Liver (tissue), 8 donors: ENCODE measurements at regions not wholly inside any gene's neighbourhood (a gene's known extent, or its start where the extent isn't known, plus 50 kb on each side); places are given as distances from the start of the nearest gene placed in this dataset.

Experiments used
- DNase-seq: peaks from one replicate; pipeline ENCODE4 v3.0.0-alpha.2; 2017; ENCODE audit warnings: low spot score
- H3K27ac ChIP-seq, 2 donors: one replicate each; pipeline ENCODE4 v1.7.0; 2013; ENCODE audit warnings: inconsistent platforms in 2 of 2, low read length in 2 of 2, control low read depth in 1 of 2, low read depth in 1 of 2, mild to moderate bottlenecking in 1 of 2
- H3K27me3 ChIP-seq, 4 donors: one replicate each; pipeline versions ENCODE4 v1.6.1 to v1.7.0; 2013; ENCODE audit warnings: low read length in 3 of 4, inconsistent platforms in 1 of 4, mild to moderate bottlenecking in 1 of 4, moderate library complexity in 1 of 4; ENCODE audit not compliant: control insufficient read depth in 4 of 4, insufficient read depth in 4 of 4
- H3K36me3 ChIP-seq, 4 donors: one replicate each; pipeline versions ENCODE4 v1.6.1 to v1.7.0; 2013; ENCODE audit warnings: low read length in 3 of 4, mild to moderate bottlenecking in 3 of 4, low read depth in 1 of 4, moderate library complexity in 1 of 4; ENCODE audit not compliant: control insufficient read depth in 4 of 4, insufficient read depth in 3 of 4
- H3K4me1 ChIP-seq, 4 donors: one replicate each; pipeline versions ENCODE4 v1.6.1 to v1.7.0; 2013; ENCODE audit warnings: low read length in 3 of 4, mild to moderate bottlenecking in 3 of 4, moderate library complexity in 1 of 4; ENCODE audit not compliant: control insufficient read depth in 4 of 4, insufficient read depth in 4 of 4
- H3K4me3 ChIP-seq, 3 donors: one replicate each; pipeline versions ENCODE4 v1.6.1 to v1.7.0; 2013; ENCODE audit warnings: low read length in 3 of 3, control low read depth in 1 of 3, low read depth in 1 of 3, mild to moderate bottlenecking in 1 of 3
- H3K9ac ChIP-seq, 2 donors: one replicate each; pipeline ENCODE4 v1.7.0; 2013; ENCODE audit warnings: low read length in 2 of 2, mild to moderate bottlenecking in 2 of 2, moderate library complexity in 2 of 2, control low read depth in 1 of 2, low read depth in 1 of 2
- H3K9me3 ChIP-seq, 4 donors: one replicate each; pipeline versions ENCODE4 v1.6.1 to v1.7.0; 2013; ENCODE audit warnings: low read length in 3 of 4; ENCODE audit not compliant: control insufficient read depth in 4 of 4
- CTCF ChIP-seq: fragments of 150-350 bp; IDR thresholded peaks from 2 replicates; pipeline ENCODE4 v1.5.1; 2017; ENCODE audit warnings: improper control_type of control experiment, low read depth, low read length; ENCODE audit not compliant: missing input control
- EGR1 ChIP-seq, 2 donors: IDR thresholded peaks; 2 replicates each; pipeline ENCODE4 v1.6.1; 2016 to 2018; ENCODE audit warnings: antibody characterized with exemption in 2 of 2, low read depth in 2 of 2
- FOXA1 ChIP-seq: IDR thresholded peaks from 2 replicates; pipeline ENCODE4 v1.6.1; 2016; ENCODE audit warnings: antibody characterized with exemption
- FOXA2 ChIP-seq: IDR thresholded peaks from 2 replicates; pipeline ENCODE4 v1.6.1; 2016; ENCODE audit warnings: antibody characterized with exemption
- GABPA ChIP-seq, 2 donors: IDR thresholded peaks in 1 of 2; conservative IDR thresholded peaks in 1 of 2; 2 replicates each; pipeline ENCODE4 v1.6.1; 2016; ENCODE audit warnings: antibody characterized with exemption in 2 of 2, mild to moderate bottlenecking in 1 of 2, moderate library complexity in 1 of 2
- HNF4A ChIP-seq, 2 donors: conservative IDR thresholded peaks; 2 replicates each; pipeline ENCODE4 v1.6.1; 2016; ENCODE audit warnings: antibody characterized with exemption in 2 of 2, mild to moderate bottlenecking in 2 of 2
- HNF4G ChIP-seq: IDR thresholded peaks from 2 replicates; pipeline ENCODE4 v1.6.1; 2016; ENCODE audit warnings: antibody characterized with exemption
- JUND ChIP-seq, 2 donors: IDR thresholded peaks; 2 replicates each; pipeline ENCODE4 v1.6.1; 2016; ENCODE audit warnings: antibody characterized with exemption in 2 of 2
- MAX ChIP-seq: IDR thresholded peaks from 2 replicates; pipeline ENCODE4 v1.6.1; 2016; ENCODE audit warnings: antibody characterized with exemption
- NR2F2 ChIP-seq: IDR thresholded peaks from 2 replicates; pipeline ENCODE4 v1.6.1; 2016; ENCODE audit warnings: antibody characterized with exemption
- RAD21 ChIP-seq, 2 donors: IDR thresholded peaks; 2 replicates each; pipeline ENCODE4 v1.6.1; 2016; ENCODE audit warnings: antibody characterized with exemption in 2 of 2, mild to moderate bottlenecking in 2 of 2
- RXRA ChIP-seq, 2 donors: IDR thresholded peaks; 2 replicates each; pipeline ENCODE4 v1.6.1; 2017 to 2018; ENCODE audit warnings: antibody characterized with exemption in 2 of 2, mild to moderate bottlenecking in 1 of 2
- SP1 ChIP-seq: IDR thresholded peaks from 2 replicates; pipeline ENCODE4 v1.6.1; 2018; ENCODE audit warnings: antibody characterized with exemption, mild to moderate bottlenecking
- TAF1 ChIP-seq: conservative IDR thresholded peaks from 2 replicates; pipeline ENCODE4 v1.6.1; 2016; ENCODE audit warnings: antibody characterized with exemption, mild to moderate bottlenecking
- YY1 ChIP-seq: IDR thresholded peaks from 2 replicates; pipeline ENCODE4 v1.6.1; 2016; ENCODE audit warnings: antibody characterized with exemption, mild to moderate bottlenecking
- ZBTB33 ChIP-seq: IDR thresholded peaks from 2 replicates; pipeline ENCODE4 v1.6.1; 2016; ENCODE audit warnings: antibody characterized with exemption
- WGBS: extraction: QIAGEN DNeasy Blood & Tissue Kit; methylation state at CpG from one replicate; pipeline ENCODE4 v1.1.7; 2013; 5-methylcytosine and 5-hydroxymethylcytosine counted together
- TF ChIP-seq, protein P1 (sequence below): IDR thresholded peaks from 2 replicates; pipeline ENCODE4 v1.6.1; 2016; ENCODE audit warnings: antibody characterized with exemption, mild to moderate bottlenecking
- TF ChIP-seq, protein P2 (sequence below): IDR thresholded peaks from 2 replicates; pipeline ENCODE4 v1.6.1; 2016; ENCODE audit warnings: antibody characterized with exemption
- donor health status: healthy.
- donor health status: healthy.
- donor health status: healthy.
- donor health status: healthy.
- donor health status: healthy.

DNA sequence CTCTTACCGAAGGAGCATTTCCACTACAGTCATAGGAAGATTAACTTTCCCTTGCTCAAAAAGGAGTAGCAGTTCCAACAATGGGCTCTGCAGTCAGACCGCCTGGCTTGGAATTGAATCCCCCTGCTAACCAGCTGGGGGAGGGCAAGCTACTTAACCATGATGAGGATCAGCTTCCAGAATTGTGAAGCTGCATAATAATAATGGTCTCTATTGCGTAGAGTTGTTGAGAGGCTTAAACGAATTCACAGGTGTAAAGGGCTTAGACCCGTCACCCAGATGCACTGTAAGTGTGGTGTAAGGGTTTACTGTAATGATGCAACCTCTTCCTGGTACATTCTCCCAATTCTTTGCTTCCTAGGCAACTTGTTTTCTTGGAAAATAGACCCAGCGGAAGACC lies 185.2 kb upstream of the RGMA start:
- no peaks in the 10 kb centered on the region for H3K4me1 ChIP-seq
- WGBS: 67% methylated on average over 6 of the region's 6 CpGs
- no peak for DNase-seq
- H3K27ac ChIP-seq: no peak overlapping the region
- TF ChIP-seq NR2F2 (no peak), FOXA1 (no peak), RXRA (IDR thresholded peaks at IDR 0.05) (no peak), SP1 (no peak), GABPA (IDR thresholded peaks at IDR 0.05 in 1 of 2, conservative IDR thresholded peaks at IDR 0.05 in 1 of 2) (no peak), RAD21 (IDR thresholded peaks at IDR 0.05) (no peak), HNF4G (no peak), EGR1 (IDR thresholded peaks at IDR 0.05; ENCODE audit: low read depth in 2 of 2) (no peak), YY1 (no peak), ZBTB33 (no peak), CTCF (no peak), FOXA2 (no peak), JUND (IDR thresholded peaks at IDR 0.05) (no peak), TAF1 (no peak), MAX (no peak)
- TF ChIP-seq, protein P1, sequence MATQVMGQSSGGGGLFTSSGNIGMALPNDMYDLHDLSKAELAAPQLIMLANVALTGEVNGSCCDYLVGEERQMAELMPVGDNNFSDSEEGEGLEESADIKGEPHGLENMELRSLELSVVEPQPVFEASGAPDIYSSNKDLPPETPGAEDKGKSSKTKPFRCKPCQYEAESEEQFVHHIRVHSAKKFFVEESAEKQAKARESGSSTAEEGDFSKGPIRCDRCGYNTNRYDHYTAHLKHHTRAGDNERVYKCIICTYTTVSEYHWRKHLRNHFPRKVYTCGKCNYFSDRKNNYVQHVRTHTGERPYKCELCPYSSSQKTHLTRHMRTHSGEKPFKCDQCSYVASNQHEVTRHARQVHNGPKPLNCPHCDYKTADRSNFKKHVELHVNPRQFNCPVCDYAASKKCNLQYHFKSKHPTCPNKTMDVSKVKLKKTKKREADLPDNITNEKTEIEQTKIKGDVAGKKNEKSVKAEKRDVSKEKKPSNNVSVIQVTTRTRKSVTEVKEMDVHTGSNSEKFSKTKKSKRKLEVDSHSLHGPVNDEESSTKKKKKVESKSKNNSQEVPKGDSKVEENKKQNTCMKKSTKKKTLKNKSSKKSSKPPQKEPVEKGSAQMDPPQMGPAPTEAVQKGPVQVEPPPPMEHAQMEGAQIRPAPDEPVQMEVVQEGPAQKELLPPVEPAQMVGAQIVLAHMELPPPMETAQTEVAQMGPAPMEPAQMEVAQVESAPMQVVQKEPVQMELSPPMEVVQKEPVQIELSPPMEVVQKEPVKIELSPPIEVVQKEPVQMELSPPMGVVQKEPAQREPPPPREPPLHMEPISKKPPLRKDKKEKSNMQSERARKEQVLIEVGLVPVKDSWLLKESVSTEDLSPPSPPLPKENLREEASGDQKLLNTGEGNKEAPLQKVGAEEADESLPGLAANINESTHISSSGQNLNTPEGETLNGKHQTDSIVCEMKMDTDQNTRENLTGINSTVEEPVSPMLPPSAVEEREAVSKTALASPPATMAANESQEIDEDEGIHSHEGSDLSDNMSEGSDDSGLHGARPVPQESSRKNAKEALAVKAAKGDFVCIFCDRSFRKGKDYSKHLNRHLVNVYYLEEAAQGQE: no peak
- TF ChIP-seq, protein P2, sequence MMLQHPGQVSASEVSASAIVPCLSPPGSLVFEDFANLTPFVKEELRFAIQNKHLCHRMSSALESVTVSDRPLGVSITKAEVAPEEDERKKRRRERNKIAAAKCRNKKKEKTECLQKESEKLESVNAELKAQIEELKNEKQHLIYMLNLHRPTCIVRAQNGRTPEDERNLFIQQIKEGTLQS: no peak
- no peak overlapping the region for H3K9ac ChIP-seq
- no peaks in the 10 kb centered on the region for H3K27me3 ChIP-seq
- no peaks in the 10 kb centered on the region for H3K36me3 ChIP-seq
- no peak overlapping the region for H3K4me3 ChIP-seq
- peaks cover 6 to 38% (median 15%) of the 10 kb centered on the region in 4 donors for H3K9me3 ChIP-seq

DNA sequence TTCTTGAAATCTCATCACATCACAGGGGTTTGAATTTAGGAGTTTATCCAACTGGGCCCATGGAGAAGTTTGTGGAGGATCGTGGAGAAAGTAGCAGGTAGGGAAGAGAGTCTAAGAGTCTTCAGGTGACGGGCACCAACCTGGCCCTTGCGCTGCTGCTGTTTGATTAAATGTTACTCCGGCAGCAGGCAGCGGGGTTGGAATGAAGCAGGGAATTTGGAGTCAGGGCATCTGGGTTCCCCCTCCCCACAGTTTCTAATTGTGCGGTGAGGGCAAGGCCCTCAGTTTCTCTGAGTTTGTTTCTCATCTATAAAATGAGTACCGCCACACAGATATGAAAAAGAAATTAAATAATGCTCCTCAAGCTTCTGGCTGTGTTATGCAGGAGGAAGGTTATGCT lies 182.9 kb upstream of the RGMA start:
- H3K9ac ChIP-seq: no peak overlapping the region
- no peaks in the 10 kb centered on the region for H3K4me1 ChIP-seq
- no peaks in the 10 kb centered on the region for H3K36me3 ChIP-seq
- WGBS: 89% methylated on average over 7 of the region's 7 CpGs
- DNase-seq: no peak
- peaks cover 6 to 40% (median 15%) of the 10 kb centered on the region in 4 donors for H3K9me3 ChIP-seq
- H3K27ac ChIP-seq: no peak overlapping the region
- no peak overlapping the region for H3K4me3 ChIP-seq
- no peaks in the 10 kb centered on the region for H3K27me3 ChIP-seq
- TF ChIP-seq, protein P1: no peak
- TF ChIP-seq RAD21 (IDR thresholded peaks at IDR 0.05): no peak
- no peak for TF ChIP-seq FOXA1
- no peak for TF ChIP-seq SP1
- TF ChIP-seq CTCF: no peak
- TF ChIP-seq MAX: no peak
- TF ChIP-seq NR2F2: no peak
- no peak for TF ChIP-seq EGR1 (IDR thresholded peaks at IDR 0.05; ENCODE audit: low read depth in 2 of 2)
- TF ChIP-seq, protein P2: no peak
- TF ChIP-seq HNF4A (conservative IDR thresholded peaks at IDR 0.05): no peak
- TF ChIP-seq FOXA2: no peak
